Panc1 (cell line): ENCODE measurements at regions not wholly inside any gene's neighbourhood (a gene's known extent, or its start where the extent isn't known, plus 50 kb on each side); places are given as distances from the start of the nearest gene placed in this dataset.

Experiments
- ATAC-seq: fragments of 200-7000 bp; cut with Tn5 transposase; 2 replicates; pipeline ENCODE4 v1.9.1; 2020; ENCODE audit warnings: mild to moderate bottlenecking, moderate library complexity
- BruUV-seq: library from RNA; stranded (reverse); fragments of 400-500 nt; replicated peaks from 2 replicates; lab custom pipeline; 2021; lab: Mats Ljungman, UMichigan
- CTCF ChIA-PET: fragments of 300-600 bp; sonication (Branson Sonifier 250); formaldehyde crosslinking; loops from one replicate; lab custom pipeline; 2022; ENCODE audit warnings: antibody characterized with exemption; lab: Charles Lee
- POLR2A ChIA-PET: fragments of 300-600 bp; sonication (Branson Sonifier 250); formaldehyde crosslinking; loops from one replicate; lab custom pipeline; 2022; ENCODE audit warnings: antibody characterized with exemption; lab: Charles Lee
- DNase-seq: peaks from one replicate; pipeline ENCODE4 v3.0.0-alpha.2; 2010; ENCODE audit warnings: low read depth, low spot score
- H3K27ac ChIP-seq: 2 replicates; pipeline ENCODE4 v1.5.1; 2011; ENCODE audit warnings: mild to moderate bottlenecking, low read length, inconsistent platforms
- H3K27me3 ChIP-seq: fragments of 200-500 bp; sonication (Bioruptor generic); 2 replicates; pipeline ENCODE4 v1.6.0; 2014; ENCODE audit warnings: low read length, inconsistent platforms; ENCODE audit not compliant: control insufficient read depth, insufficient read depth
- H3K36me3 ChIP-seq: fragments of 200-500 bp; sonication (Bioruptor generic); 2 replicates; pipeline ENCODE4 v1.5.1; 2014; ENCODE audit warnings: inconsistent platforms, mild to moderate bottlenecking, low read length, moderate library complexity; ENCODE audit not compliant: control insufficient read depth, insufficient read depth
- H3K4me1 ChIP-seq: 2 replicates; pipeline ENCODE4 v1.5.1; 2011; ENCODE audit warnings: inconsistent platforms, mild to moderate bottlenecking, low read length, moderate library complexity; ENCODE audit not compliant: control insufficient read depth, insufficient read depth
- H3K4me3 ChIP-seq, 2 experiments: 2 replicates each; pipeline ENCODE4 v1.5.1; 2011 to 2012; ENCODE audit warnings: low read depth in 2 of 2, low read length in 2 of 2, mild to moderate bottlenecking in 2 of 2, inconsistent platforms in 1 of 2, moderate library complexity in 1 of 2
- H3K9me3 ChIP-seq: fragments of 200-500 bp; sonication (Bioruptor generic); 2 replicates; pipeline ENCODE4 v1.5.1; 2014; ENCODE audit warnings: low read depth, mild to moderate bottlenecking, inconsistent platforms, low read length, moderate library complexity; ENCODE audit not compliant: control insufficient read depth, insufficient read depth
- CTCF ChIP-seq: fragments of 450-650 bp; IDR thresholded peaks from 2 replicates; pipeline ENCODE4 v1.5.1; 2017; ENCODE audit warnings: mild to moderate bottlenecking
- POLR2AphosphoS5 ChIP-seq: IDR thresholded peaks from 2 replicates; pipeline ENCODE4 v1.6.1; 2012; ENCODE audit warnings: mild to moderate bottlenecking, low read depth, low read length, moderate library complexity
- REST ChIP-seq, 2 experiments: IDR thresholded peaks; 2 replicates each; pipeline ENCODE4 v1.6.1; 2011 to 2012; ENCODE audit warnings: low read depth in 2 of 2, control low read depth in 1 of 2, low read length in 1 of 2, mild to moderate bottlenecking in 1 of 2, moderate library complexity in 1 of 2; ENCODE audit not compliant: insufficient read depth in 1 of 2
- SIN3A ChIP-seq: IDR thresholded peaks from 2 replicates; pipeline ENCODE4 v1.6.1; 2012; ENCODE audit warnings: low read depth, mild to moderate bottlenecking, low read length, moderate library complexity, borderline replicate concordance; ENCODE audit not compliant: insufficient read depth
- TCF7L2 ChIP-seq: IDR thresholded peaks from 2 replicates; pipeline ENCODE4 v1.6.1; 2011; ENCODE audit warnings: mild to moderate bottlenecking, low read depth, low read length, inconsistent platforms
- in situ Hi-C: cut with HindIII; loops from 2 replicates; pipeline ENCODE4 v1.10.0; 2016; ENCODE audit warnings: low sequenced_read_pairs, low pct_unique_long_range_greater_than_20kb
- intact Hi-C: fragments of 100-400 bp; cut with micrococcal nuclease; formaldehyde crosslinking; loops from one replicate; pipeline ENCODE4 v1.10.0; 2022; ENCODE audit not compliant: unreplicated experiment

GRCh38 chr7:128160296-128160695 lies 80.8 kb upstream of the LEP start:
- Histone ChIP-seq H3K36me3 (no peaks in the 10 kb centered on the region), H3K4me3 (no peak overlapping the region), H3K9me3 (no peaks in the 10 kb centered on the region), H3K27me3 (peaks cover 32% of the 10 kb centered on the region), H3K4me1 (no peaks in the 10 kb centered on the region), H3K27ac (no peak overlapping the region)
- intact Hi-C loops = no loop called here
- ATAC-seq (no peak), DNase-seq (no peak)
- ChIA-PET CTCF (no interaction called here), POLR2A (no interaction called here)
- in situ Hi-C loops = no loop called here
- BruUV-seq = no TSS peak
- TF ChIP-seq POLR2AphosphoS5 (no peak), REST (IDR thresholded peaks at IDR 0.05; ENCODE audit: insufficient read depth in 1 of 2, low read depth in 2 of 2, low read length in 1 of 2) (no peak), SIN3A (no peak), CTCF (no peak), TCF7L2 (no peak)

- Histone ChIP-seq H3K4me3 (no peak overlapping the region), H3K4me1 (no peaks in the 10 kb centered on the region), H3K36me3 (no peaks in the 10 kb centered on the region), H3K27me3 (peaks cover 32% of the 10 kb centered on the region), H3K27ac (no peak overlapping the region), H3K9me3 (no peaks in the 10 kb centered on the region)
- ATAC-seq (no peak), DNase-seq (no peak)
- intact Hi-C loops (no loop called here), in situ Hi-C loops (no loop called here)
- ChIA-PET POLR2A (no interaction called here), CTCF (no interaction called here)
- TF ChIP-seq SIN3A (no peak), REST (IDR thresholded peaks at IDR 0.05; ENCODE audit: insufficient read depth in 1 of 2, low read depth in 2 of 2, low read length in 1 of 2) (no peak), TCF7L2 (no peak), CTCF (no peak), POLR2AphosphoS5 (no peak)
- no TSS peak for BruUV-seq
Observed at GRCh38 chr7:128161466-128162125, 79.5 kb upstream of the LEP start.
